Liver (tissue), 8 donors: ENCODE measurements at regions not wholly inside any gene's neighbourhood (a gene's known extent, or its start where the extent isn't known, plus 50 kb on each side); places are given as distances from the start of the nearest gene placed in this dataset.

Source experiments
- DNase-seq: peaks from one replicate; pipeline ENCODE4 v3.0.0-alpha.2; 2017; ENCODE audit warnings: low spot score
- H3K27ac ChIP-seq, 2 donors: one replicate each; pipeline ENCODE4 v1.7.0; 2013; ENCODE audit warnings: inconsistent platforms in 2 of 2, low read length in 2 of 2, control low read depth in 1 of 2, low read depth in 1 of 2, mild to moderate bottlenecking in 1 of 2
- H3K27me3 ChIP-seq, 4 donors: one replicate each; pipeline versions ENCODE4 v1.6.1 to v1.7.0; 2013; ENCODE audit warnings: low read length in 3 of 4, inconsistent platforms in 1 of 4, mild to moderate bottlenecking in 1 of 4, moderate library complexity in 1 of 4; ENCODE audit not compliant: control insufficient read depth in 4 of 4, insufficient read depth in 4 of 4
- H3K36me3 ChIP-seq, 4 donors: one replicate each; pipeline versions ENCODE4 v1.6.1 to v1.7.0; 2013; ENCODE audit warnings: low read length in 3 of 4, mild to moderate bottlenecking in 3 of 4, low read depth in 1 of 4, moderate library complexity in 1 of 4; ENCODE audit not compliant: control insufficient read depth in 4 of 4, insufficient read depth in 3 of 4
- H3K4me1 ChIP-seq, 4 donors: one replicate each; pipeline versions ENCODE4 v1.6.1 to v1.7.0; 2013; ENCODE audit warnings: low read length in 3 of 4, mild to moderate bottlenecking in 3 of 4, moderate library complexity in 1 of 4; ENCODE audit not compliant: control insufficient read depth in 4 of 4, insufficient read depth in 4 of 4
- H3K4me3 ChIP-seq, 3 donors: one replicate each; pipeline versions ENCODE4 v1.6.1 to v1.7.0; 2013; ENCODE audit warnings: low read length in 3 of 3, control low read depth in 1 of 3, low read depth in 1 of 3, mild to moderate bottlenecking in 1 of 3
- H3K9ac ChIP-seq, 2 donors: one replicate each; pipeline ENCODE4 v1.7.0; 2013; ENCODE audit warnings: low read length in 2 of 2, mild to moderate bottlenecking in 2 of 2, moderate library complexity in 2 of 2, control low read depth in 1 of 2, low read depth in 1 of 2
- H3K9me3 ChIP-seq, 4 donors: one replicate each; pipeline versions ENCODE4 v1.6.1 to v1.7.0; 2013; ENCODE audit warnings: low read length in 3 of 4; ENCODE audit not compliant: control insufficient read depth in 4 of 4
- EGR1 ChIP-seq, 2 donors: IDR thresholded peaks; 2 replicates each; pipeline ENCODE4 v1.6.1; 2016 to 2018; ENCODE audit warnings: antibody characterized with exemption in 2 of 2, low read depth in 2 of 2
- FOXA1 ChIP-seq: IDR thresholded peaks from 2 replicates; pipeline ENCODE4 v1.6.1; 2016; ENCODE audit warnings: antibody characterized with exemption
- FOXA2 ChIP-seq: IDR thresholded peaks from 2 replicates; pipeline ENCODE4 v1.6.1; 2016; ENCODE audit warnings: antibody characterized with exemption
- GABPA ChIP-seq, 2 donors: IDR thresholded peaks in 1 of 2; conservative IDR thresholded peaks in 1 of 2; 2 replicates each; pipeline ENCODE4 v1.6.1; 2016; ENCODE audit warnings: antibody characterized with exemption in 2 of 2, mild to moderate bottlenecking in 1 of 2, moderate library complexity in 1 of 2
- HNF4G ChIP-seq: IDR thresholded peaks from 2 replicates; pipeline ENCODE4 v1.6.1; 2016; ENCODE audit warnings: antibody characterized with exemption
- JUND ChIP-seq, 2 donors: IDR thresholded peaks; 2 replicates each; pipeline ENCODE4 v1.6.1; 2016; ENCODE audit warnings: antibody characterized with exemption in 2 of 2
- NR2F2 ChIP-seq: IDR thresholded peaks from 2 replicates; pipeline ENCODE4 v1.6.1; 2016; ENCODE audit warnings: antibody characterized with exemption
- RAD21 ChIP-seq, 2 donors: IDR thresholded peaks; 2 replicates each; pipeline ENCODE4 v1.6.1; 2016; ENCODE audit warnings: antibody characterized with exemption in 2 of 2, mild to moderate bottlenecking in 2 of 2
- RXRA ChIP-seq, 2 donors: IDR thresholded peaks; 2 replicates each; pipeline ENCODE4 v1.6.1; 2017 to 2018; ENCODE audit warnings: antibody characterized with exemption in 2 of 2, mild to moderate bottlenecking in 1 of 2
- SP1 ChIP-seq: IDR thresholded peaks from 2 replicates; pipeline ENCODE4 v1.6.1; 2018; ENCODE audit warnings: antibody characterized with exemption, mild to moderate bottlenecking
- TAF1 ChIP-seq: conservative IDR thresholded peaks from 2 replicates; pipeline ENCODE4 v1.6.1; 2016; ENCODE audit warnings: antibody characterized with exemption, mild to moderate bottlenecking
- YY1 ChIP-seq: IDR thresholded peaks from 2 replicates; pipeline ENCODE4 v1.6.1; 2016; ENCODE audit warnings: antibody characterized with exemption, mild to moderate bottlenecking
- WGBS: extraction: QIAGEN DNeasy Blood & Tissue Kit; methylation state at CpG from one replicate; pipeline ENCODE4 v1.1.7; 2013; 5-methylcytosine and 5-hydroxymethylcytosine counted together
- TF ChIP-seq, protein P1 (sequence below): IDR thresholded peaks from 2 replicates; pipeline ENCODE4 v1.6.1; 2016; ENCODE audit warnings: antibody characterized with exemption, mild to moderate bottlenecking
- TF ChIP-seq, protein P2 (sequence below): IDR thresholded peaks from 2 replicates; pipeline ENCODE4 v1.6.1; 2016; ENCODE audit warnings: antibody characterized with exemption
- TF ChIP-seq, protein P3 (sequence below): fragments of 150-350 bp; IDR thresholded peaks from 2 replicates; pipeline ENCODE4 v1.5.1; 2017; ENCODE audit warnings: improper control_type of control experiment, low read depth, low read length; ENCODE audit not compliant: missing input control
- TF ChIP-seq, protein P4 (sequence below): IDR thresholded peaks from 2 replicates; pipeline ENCODE4 v1.6.1; 2016; ENCODE audit warnings: antibody characterized with exemption
- TF ChIP-seq, protein P5 (sequence below): IDR thresholded peaks from 2 replicates; pipeline ENCODE4 v1.6.1; 2016; ENCODE audit warnings: antibody characterized with exemption
- donor health status: healthy.
- donor health status: healthy.
- donor health status: healthy.
- donor health status: healthy.
- donor health status: healthy.

DNA sequence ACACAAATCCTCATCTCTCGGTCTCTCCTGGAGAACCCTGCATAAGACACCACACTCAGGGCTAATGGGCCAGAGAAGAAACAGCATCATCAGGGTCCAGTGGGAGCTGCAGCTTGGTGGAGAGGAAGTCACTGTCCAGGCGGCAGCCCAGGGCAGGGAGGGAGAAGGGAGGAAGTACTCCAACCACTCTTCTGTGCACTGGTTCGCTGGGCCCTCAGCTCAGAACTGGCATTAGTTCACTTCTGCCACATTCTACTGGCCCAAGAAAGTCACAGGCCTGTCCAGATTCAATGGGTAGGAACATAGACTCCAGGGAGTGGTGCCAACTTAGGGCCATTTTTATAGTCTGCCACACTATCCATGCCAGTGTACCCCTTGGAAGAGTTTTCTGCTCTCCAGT is 169.0 kb downstream of the ABHD5 start (continued):
- TF ChIP-seq, protein P1, sequence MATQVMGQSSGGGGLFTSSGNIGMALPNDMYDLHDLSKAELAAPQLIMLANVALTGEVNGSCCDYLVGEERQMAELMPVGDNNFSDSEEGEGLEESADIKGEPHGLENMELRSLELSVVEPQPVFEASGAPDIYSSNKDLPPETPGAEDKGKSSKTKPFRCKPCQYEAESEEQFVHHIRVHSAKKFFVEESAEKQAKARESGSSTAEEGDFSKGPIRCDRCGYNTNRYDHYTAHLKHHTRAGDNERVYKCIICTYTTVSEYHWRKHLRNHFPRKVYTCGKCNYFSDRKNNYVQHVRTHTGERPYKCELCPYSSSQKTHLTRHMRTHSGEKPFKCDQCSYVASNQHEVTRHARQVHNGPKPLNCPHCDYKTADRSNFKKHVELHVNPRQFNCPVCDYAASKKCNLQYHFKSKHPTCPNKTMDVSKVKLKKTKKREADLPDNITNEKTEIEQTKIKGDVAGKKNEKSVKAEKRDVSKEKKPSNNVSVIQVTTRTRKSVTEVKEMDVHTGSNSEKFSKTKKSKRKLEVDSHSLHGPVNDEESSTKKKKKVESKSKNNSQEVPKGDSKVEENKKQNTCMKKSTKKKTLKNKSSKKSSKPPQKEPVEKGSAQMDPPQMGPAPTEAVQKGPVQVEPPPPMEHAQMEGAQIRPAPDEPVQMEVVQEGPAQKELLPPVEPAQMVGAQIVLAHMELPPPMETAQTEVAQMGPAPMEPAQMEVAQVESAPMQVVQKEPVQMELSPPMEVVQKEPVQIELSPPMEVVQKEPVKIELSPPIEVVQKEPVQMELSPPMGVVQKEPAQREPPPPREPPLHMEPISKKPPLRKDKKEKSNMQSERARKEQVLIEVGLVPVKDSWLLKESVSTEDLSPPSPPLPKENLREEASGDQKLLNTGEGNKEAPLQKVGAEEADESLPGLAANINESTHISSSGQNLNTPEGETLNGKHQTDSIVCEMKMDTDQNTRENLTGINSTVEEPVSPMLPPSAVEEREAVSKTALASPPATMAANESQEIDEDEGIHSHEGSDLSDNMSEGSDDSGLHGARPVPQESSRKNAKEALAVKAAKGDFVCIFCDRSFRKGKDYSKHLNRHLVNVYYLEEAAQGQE, result no peak
- no peak for TF ChIP-seq FOXA1
- no peak for TF ChIP-seq HNF4G
- no peak for TF ChIP-seq JUND (IDR thresholded peaks at IDR 0.05)
- no peak for TF ChIP-seq YY1
- no peak for TF ChIP-seq FOXA2
- no peak for TF ChIP-seq RAD21 (IDR thresholded peaks at IDR 0.05)

DNA sequence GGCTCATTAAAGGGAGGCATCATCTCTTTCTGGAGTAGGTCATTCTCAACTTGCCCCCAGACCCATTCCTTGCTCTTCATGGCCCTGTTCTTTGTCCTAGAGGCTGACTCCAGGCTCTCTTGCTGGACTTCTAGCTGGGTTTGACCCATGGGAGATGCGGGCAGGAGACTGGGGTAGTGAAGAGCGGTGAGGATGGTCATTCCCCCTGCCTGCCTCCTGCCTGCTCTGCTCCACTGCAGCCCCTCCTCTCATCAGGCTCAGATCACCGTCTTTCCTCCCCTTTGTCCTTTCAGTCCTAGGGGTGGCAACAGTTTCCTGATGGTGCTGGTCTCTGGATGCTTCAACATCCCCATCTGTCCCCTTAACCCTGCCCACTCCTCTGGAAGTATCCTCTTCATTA is 170.9 kb downstream of the ABHD5 start:
- Histone ChIP-seq H3K9ac (no peak overlapping the region), H3K4me3 (no peak overlapping the region), H3K36me3 (no peaks in the 10 kb centered on the region), H3K9me3 (no peaks in the 10 kb centered on the region), H3K4me1 (no peaks in the 10 kb centered on the region), H3K27ac (no peak overlapping the region), H3K27me3 (peaks cover 0 to 6% (median 2%) of the 10 kb centered on the region in 4 donors)
- no peak for DNase-seq
- TF ChIP-seq HNF4G (no peak), YY1 (no peak)
- TF ChIP-seq, protein P2, sequence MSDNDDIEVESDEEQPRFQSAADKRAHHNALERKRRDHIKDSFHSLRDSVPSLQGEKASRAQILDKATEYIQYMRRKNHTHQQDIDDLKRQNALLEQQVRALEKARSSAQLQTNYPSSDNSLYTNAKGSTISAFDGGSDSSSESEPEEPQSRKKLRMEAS, result no peak
- 90% methylated on average over 3 of the region's 3 CpGs for WGBS

DNA sequence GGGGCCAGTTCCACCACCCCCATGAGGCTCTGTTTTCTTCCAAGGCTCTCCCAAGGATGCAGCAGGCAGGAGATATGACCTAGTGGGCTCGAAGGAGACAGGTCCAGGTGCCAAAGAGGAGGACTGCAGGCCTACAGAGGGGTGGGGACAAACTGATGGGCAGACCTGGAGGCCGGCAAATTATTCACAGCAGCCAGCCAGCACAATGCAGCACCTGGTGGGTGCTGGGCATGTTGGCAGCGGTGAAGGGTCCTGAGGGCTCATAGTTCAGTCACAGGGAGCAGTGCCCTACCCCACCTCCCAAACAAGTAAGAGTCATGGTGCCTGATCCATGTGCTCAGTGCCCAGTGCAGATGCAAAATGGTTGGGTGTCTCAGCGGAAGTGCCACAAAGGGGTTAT is 171.7 kb downstream of the ABHD5 start:
- 82% methylated on average over 4 of the region's 4 CpGs for WGBS
- Histone ChIP-seq H3K4me1 (no peaks in the 10 kb centered on the region), H3K4me3 (no peak overlapping the region), H3K9me3 (no peaks in the 10 kb centered on the region), H3K9ac (no peak overlapping the region), H3K27ac (no peak overlapping the region), H3K36me3 (no peaks in the 10 kb centered on the region), H3K27me3 (peaks cover 0 to 3% (median 0%) of the 10 kb centered on the region in 4 donors)
- DNase-seq, result peak; percentile 17
- TF ChIP-seq, protein P3, sequence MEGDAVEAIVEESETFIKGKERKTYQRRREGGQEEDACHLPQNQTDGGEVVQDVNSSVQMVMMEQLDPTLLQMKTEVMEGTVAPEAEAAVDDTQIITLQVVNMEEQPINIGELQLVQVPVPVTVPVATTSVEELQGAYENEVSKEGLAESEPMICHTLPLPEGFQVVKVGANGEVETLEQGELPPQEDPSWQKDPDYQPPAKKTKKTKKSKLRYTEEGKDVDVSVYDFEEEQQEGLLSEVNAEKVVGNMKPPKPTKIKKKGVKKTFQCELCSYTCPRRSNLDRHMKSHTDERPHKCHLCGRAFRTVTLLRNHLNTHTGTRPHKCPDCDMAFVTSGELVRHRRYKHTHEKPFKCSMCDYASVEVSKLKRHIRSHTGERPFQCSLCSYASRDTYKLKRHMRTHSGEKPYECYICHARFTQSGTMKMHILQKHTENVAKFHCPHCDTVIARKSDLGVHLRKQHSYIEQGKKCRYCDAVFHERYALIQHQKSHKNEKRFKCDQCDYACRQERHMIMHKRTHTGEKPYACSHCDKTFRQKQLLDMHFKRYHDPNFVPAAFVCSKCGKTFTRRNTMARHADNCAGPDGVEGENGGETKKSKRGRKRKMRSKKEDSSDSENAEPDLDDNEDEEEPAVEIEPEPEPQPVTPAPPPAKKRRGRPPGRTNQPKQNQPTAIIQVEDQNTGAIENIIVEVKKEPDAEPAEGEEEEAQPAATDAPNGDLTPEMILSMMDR, result no peak
- TF ChIP-seq, protein P4, sequence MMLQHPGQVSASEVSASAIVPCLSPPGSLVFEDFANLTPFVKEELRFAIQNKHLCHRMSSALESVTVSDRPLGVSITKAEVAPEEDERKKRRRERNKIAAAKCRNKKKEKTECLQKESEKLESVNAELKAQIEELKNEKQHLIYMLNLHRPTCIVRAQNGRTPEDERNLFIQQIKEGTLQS, result no peak
- TF ChIP-seq, protein P5, sequence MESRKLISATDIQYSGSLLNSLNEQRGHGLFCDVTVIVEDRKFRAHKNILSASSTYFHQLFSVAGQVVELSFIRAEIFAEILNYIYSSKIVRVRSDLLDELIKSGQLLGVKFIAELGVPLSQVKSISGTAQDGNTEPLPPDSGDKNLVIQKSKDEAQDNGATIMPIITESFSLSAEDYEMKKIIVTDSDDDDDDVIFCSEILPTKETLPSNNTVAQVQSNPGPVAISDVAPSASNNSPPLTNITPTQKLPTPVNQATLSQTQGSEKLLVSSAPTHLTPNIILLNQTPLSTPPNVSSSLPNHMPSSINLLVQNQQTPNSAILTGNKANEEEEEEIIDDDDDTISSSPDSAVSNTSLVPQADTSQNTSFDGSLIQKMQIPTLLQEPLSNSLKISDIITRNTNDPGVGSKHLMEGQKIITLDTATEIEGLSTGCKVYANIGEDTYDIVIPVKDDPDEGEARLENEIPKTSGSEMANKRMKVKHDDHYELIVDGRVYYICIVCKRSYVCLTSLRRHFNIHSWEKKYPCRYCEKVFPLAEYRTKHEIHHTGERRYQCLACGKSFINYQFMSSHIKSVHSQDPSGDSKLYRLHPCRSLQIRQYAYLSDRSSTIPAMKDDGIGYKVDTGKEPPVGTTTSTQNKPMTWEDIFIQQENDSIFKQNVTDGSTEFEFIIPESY, result no peak
- no peak for TF ChIP-seq TAF1
- TF ChIP-seq FOXA2, result no peak
- TF ChIP-seq YY1, result no peak
- TF ChIP-seq NR2F2, result no peak
- no peak for TF ChIP-seq SP1
- TF ChIP-seq RXRA (IDR thresholded peaks at IDR 0.05), result no peak
- no peak for TF ChIP-seq GABPA (IDR thresholded peaks at IDR 0.05 in 1 of 2, conservative IDR thresholded peaks at IDR 0.05 in 1 of 2)
- TF ChIP-seq FOXA1, result no peak
- TF ChIP-seq, protein P1, result no peak
- no peak for TF ChIP-seq EGR1 (IDR thresholded peaks at IDR 0.05; ENCODE audit: low read depth in 2 of 2)
- TF ChIP-seq JUND (IDR thresholded peaks at IDR 0.05), result no peak
